HG03045 (cell line): ENCODE measurements at regions not wholly inside any gene's neighbourhood (a gene's known extent, or its start where the extent isn't known, plus 50 kb on each side); places are given as distances from the start of the nearest gene placed in this dataset.

Source experiments
- ATAC-seq: cut with Tn5 transposase; IDR thresholded peaks from one replicate; pipeline ENCODE4 v1.9.1; 2021; ENCODE audit warnings: mild to moderate bottlenecking, moderate library complexity; ENCODE audit not compliant: unreplicated experiment

- no peak for ATAC-seq
Observed at GRCh38 chr4:129531253-129531652, 435.3 kb downstream of the C4orf33 start.

- peak; percentile 64 for ATAC-seq
Observed at GRCh38 chr4:129532573-129532972, 436.6 kb downstream of the C4orf33 start.

GRCh38 chr4:129543299-129543698 is 447.3 kb downstream of the C4orf33 start:
- ATAC-seq: no peak

GRCh38 chr4:129545599-129546278 is 449.8 kb downstream of the C4orf33 start:
- ATAC-seq: no peak

- no peak for ATAC-seq
Observed at GRCh38 chr4:129546531-129546930, 450.6 kb downstream of the C4orf33 start.

GRCh38 chr4:129550281-129550785 is 454.4 kb downstream of the C4orf33 start:
- ATAC-seq: no peak

- no peak for ATAC-seq
Observed at GRCh38 chr4:129561280-129561679, 465.3 kb downstream of the C4orf33 start.

- ATAC-seq: no peak
Observed at GRCh38 chr4:129561886-129562671, 466.1 kb downstream of the C4orf33 start.

GRCh38 chr4:129565214-129565613 is 469.3 kb downstream of the C4orf33 start:
- ATAC-seq: no peak

GRCh38 chr4:129570326-129570725 is 474.4 kb downstream of the C4orf33 start:
- ATAC-seq: no peak

GRCh38 chr4:129578336-129578735 is 482.4 kb downstream of the C4orf33 start:
- ATAC-seq: no peak

GRCh38 chr4:129581305-129581704 is 485.4 kb downstream of the C4orf33 start:
- no peak for ATAC-seq

GRCh38 chr4:129583868-129584267 is 487.9 kb downstream of the C4orf33 start:
- ATAC-seq: no peak

- ATAC-seq: no peak
Observed at GRCh38 chr4:129598582-129598981, 502.6 kb downstream of the C4orf33 start.

GRCh38 chr4:129600898-129601297 is 504.9 kb downstream of the C4orf33 start:
- no peak for ATAC-seq

GRCh38 chr4:129602447-129602846 is 506.5 kb downstream of the C4orf33 start:
- ATAC-seq: no peak

- no peak for ATAC-seq
Observed at GRCh38 chr4:129603241-129603931, 507.4 kb downstream of the C4orf33 start.

- no peak for ATAC-seq
Observed at GRCh38 chr4:129604632-129605255, 508.8 kb downstream of the C4orf33 start.

GRCh38 chr4:129614611-129615010 is 518.7 kb downstream of the C4orf33 start:
- no peak for ATAC-seq

GRCh38 chr4:129622566-129622965 is 526.6 kb downstream of the C4orf33 start:
- no peak for ATAC-seq

- ATAC-seq: no peak
Observed at GRCh38 chr4:129623233-129623875, 527.4 kb downstream of the C4orf33 start.
